ENCODE measurements at regions not wholly inside any gene's neighbourhood (a gene's known extent, or its start where the extent isn't known, plus 50 kb on each side); places are given as distances from the start of the nearest gene placed in this dataset.

DNA sequence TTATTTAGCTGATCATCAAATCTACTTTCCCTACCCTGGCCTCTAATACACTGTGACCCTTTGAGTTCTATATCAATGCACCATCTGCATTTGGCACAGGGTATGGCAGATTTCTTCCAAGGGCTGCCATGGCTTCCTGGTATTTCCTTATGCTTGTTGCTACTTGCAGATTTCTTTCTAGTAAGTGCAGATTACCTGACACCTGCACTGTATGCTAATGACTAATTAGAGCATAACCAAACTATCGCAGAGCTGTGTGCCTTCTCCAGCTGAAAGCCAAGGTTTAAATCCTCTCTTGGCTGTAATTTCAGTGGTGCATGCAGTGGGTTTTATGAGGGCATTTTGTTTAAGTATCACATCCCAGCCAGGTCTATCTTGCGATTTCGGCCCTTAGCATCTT, 293.7 kb downstream of the KIF4B start:
- Mint-ChIP-seq H3K27ac (no peak overlapping the region), H3K4me3 (no peak overlapping the region), H3K4me1 (no peaks in the 10 kb centered on the region), H3K9me3 (0 out of 2 replicates have a peak, but pooled peaks cover 6% of the 10 kb centered on the region), H3K36me3 (no peaks in the 10 kb centered on the region), H3K27me3 (ENCODE audit: low read depth) (no peaks in the 10 kb centered on the region)
- TF ChIP-seq, protein P1, sequence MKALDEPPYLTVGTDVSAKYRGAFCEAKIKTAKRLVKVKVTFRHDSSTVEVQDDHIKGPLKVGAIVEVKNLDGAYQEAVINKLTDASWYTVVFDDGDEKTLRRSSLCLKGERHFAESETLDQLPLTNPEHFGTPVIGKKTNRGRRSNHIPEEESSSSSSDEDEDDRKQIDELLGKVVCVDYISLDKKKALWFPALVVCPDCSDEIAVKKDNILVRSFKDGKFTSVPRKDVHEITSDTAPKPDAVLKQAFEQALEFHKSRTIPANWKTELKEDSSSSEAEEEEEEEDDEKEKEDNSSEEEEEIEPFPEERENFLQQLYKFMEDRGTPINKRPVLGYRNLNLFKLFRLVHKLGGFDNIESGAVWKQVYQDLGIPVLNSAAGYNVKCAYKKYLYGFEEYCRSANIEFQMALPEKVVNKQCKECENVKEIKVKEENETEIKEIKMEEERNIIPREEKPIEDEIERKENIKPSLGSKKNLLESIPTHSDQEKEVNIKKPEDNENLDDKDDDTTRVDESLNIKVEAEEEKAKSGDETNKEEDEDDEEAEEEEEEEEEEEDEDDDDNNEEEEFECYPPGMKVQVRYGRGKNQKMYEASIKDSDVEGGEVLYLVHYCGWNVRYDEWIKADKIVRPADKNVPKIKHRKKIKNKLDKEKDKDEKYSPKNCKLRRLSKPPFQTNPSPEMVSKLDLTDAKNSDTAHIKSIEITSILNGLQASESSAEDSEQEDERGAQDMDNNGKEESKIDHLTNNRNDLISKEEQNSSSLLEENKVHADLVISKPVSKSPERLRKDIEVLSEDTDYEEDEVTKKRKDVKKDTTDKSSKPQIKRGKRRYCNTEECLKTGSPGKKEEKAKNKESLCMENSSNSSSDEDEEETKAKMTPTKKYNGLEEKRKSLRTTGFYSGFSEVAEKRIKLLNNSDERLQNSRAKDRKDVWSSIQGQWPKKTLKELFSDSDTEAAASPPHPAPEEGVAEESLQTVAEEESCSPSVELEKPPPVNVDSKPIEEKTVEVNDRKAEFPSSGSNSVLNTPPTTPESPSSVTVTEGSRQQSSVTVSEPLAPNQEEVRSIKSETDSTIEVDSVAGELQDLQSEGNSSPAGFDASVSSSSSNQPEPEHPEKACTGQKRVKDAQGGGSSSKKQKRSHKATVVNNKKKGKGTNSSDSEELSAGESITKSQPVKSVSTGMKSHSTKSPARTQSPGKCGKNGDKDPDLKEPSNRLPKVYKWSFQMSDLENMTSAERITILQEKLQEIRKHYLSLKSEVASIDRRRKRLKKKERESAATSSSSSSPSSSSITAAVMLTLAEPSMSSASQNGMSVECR (CRISPR knock-in tag; IDR thresholded peaks at IDR 0.05; ENCODE audit: borderline replicate concordance) = no peak
- TF ChIP-seq FOXK1 (CRISPR knock-in tag; IDR thresholded peaks at IDR 0.05) = no peak
- TF ChIP-seq, protein P2, sequence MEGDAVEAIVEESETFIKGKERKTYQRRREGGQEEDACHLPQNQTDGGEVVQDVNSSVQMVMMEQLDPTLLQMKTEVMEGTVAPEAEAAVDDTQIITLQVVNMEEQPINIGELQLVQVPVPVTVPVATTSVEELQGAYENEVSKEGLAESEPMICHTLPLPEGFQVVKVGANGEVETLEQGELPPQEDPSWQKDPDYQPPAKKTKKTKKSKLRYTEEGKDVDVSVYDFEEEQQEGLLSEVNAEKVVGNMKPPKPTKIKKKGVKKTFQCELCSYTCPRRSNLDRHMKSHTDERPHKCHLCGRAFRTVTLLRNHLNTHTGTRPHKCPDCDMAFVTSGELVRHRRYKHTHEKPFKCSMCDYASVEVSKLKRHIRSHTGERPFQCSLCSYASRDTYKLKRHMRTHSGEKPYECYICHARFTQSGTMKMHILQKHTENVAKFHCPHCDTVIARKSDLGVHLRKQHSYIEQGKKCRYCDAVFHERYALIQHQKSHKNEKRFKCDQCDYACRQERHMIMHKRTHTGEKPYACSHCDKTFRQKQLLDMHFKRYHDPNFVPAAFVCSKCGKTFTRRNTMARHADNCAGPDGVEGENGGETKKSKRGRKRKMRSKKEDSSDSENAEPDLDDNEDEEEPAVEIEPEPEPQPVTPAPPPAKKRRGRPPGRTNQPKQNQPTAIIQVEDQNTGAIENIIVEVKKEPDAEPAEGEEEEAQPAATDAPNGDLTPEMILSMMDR (IDR thresholded peaks at IDR 0.05) = no peak
- ChIA-PET CTCF (interaction anchor here (1.2 kb wide), 1 partner anchor 22 kb away, joined by 3 read pairs; no protein-coding TSS in a partner anchor), POLR2A (no interaction called here)
- DNase-seq (ENCODE audit: low spot score) = no peak
- ATAC-seq = no peak

DNA sequence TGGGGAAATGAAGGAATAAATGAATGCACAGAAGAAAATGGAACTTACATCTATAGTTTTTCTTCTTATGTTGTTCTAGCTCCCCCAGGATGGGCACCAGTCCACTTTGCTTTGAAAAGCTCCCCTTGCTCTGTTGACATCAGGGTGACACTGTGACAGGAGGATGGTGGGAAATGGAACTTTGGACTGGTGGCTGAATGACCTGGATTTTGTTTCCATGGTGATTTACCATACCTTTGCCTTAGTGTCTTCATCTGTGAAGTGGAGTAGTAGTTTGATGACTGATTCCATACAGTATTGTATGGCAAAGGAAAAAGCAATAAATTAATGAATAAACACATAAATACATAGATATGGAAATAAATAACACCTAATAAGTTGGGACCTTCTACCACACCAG, 294.7 kb downstream of the KIF4B start:
- H3K4me1 Mint-ChIP-seq = no peaks in the 10 kb centered on the region
- no peaks in the 10 kb centered on the region for H3K27me3 Mint-ChIP-seq (ENCODE audit: low read depth)
- ATAC-seq (no peak), DNase-seq (ENCODE audit: low spot score) (no peak)
- H3K36me3 Mint-ChIP-seq = no peaks in the 10 kb centered on the region
- no peak overlapping the region for H3K27ac Mint-ChIP-seq
- no peak for TF ChIP-seq EMX1 (CRISPR knock-in tag; IDR thresholded peaks at IDR 0.05)
- no peak for TF ChIP-seq NR3C1 (CRISPR knock-in tag; conservative IDR thresholded peaks at IDR 0.05; ENCODE audit: low read depth)
- TF ChIP-seq, protein P3, sequence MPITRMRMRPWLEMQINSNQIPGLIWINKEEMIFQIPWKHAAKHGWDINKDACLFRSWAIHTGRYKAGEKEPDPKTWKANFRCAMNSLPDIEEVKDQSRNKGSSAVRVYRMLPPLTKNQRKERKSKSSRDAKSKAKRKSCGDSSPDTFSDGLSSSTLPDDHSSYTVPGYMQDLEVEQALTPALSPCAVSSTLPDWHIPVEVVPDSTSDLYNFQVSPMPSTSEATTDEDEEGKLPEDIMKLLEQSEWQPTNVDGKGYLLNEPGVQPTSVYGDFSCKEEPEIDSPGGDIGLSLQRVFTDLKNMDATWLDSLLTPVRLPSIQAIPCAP (CRISPR knock-in tag; IDR thresholded peaks at IDR 0.05) = no peak
- no peak for TF ChIP-seq ELF4 (CRISPR knock-in tag; IDR thresholded peaks at IDR 0.05; ENCODE audit: low read depth)
- TF ChIP-seq ZNF219 (CRISPR knock-in tag; IDR thresholded peaks at IDR 0.05; ENCODE audit: borderline replicate concordance) = no peak
- TF ChIP-seq ZNF671 (CRISPR knock-in tag; IDR thresholded peaks at IDR 0.05) = no peak
- TF ChIP-seq, protein P4, sequence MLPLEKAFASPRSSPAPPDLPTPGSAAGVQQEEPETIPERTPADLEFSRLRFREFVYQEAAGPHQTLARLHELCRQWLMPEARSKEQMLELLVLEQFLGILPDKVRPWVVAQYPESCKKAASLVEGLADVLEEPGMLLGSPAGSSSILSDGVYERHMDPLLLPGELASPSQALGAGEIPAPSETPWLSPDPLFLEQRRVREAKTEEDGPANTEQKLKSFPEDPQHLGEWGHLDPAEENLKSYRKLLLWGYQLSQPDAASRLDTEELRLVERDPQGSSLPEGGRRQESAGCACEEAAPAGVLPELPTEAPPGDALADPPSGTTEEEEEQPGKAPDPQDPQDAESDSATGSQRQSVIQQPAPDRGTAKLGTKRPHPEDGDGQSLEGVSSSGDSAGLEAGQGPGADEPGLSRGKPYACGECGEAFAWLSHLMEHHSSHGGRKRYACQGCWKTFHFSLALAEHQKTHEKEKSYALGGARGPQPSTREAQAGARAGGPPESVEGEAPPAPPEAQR (CRISPR knock-in tag; IDR thresholded peaks at IDR 0.05) = no peak
- TF ChIP-seq, protein P5, sequence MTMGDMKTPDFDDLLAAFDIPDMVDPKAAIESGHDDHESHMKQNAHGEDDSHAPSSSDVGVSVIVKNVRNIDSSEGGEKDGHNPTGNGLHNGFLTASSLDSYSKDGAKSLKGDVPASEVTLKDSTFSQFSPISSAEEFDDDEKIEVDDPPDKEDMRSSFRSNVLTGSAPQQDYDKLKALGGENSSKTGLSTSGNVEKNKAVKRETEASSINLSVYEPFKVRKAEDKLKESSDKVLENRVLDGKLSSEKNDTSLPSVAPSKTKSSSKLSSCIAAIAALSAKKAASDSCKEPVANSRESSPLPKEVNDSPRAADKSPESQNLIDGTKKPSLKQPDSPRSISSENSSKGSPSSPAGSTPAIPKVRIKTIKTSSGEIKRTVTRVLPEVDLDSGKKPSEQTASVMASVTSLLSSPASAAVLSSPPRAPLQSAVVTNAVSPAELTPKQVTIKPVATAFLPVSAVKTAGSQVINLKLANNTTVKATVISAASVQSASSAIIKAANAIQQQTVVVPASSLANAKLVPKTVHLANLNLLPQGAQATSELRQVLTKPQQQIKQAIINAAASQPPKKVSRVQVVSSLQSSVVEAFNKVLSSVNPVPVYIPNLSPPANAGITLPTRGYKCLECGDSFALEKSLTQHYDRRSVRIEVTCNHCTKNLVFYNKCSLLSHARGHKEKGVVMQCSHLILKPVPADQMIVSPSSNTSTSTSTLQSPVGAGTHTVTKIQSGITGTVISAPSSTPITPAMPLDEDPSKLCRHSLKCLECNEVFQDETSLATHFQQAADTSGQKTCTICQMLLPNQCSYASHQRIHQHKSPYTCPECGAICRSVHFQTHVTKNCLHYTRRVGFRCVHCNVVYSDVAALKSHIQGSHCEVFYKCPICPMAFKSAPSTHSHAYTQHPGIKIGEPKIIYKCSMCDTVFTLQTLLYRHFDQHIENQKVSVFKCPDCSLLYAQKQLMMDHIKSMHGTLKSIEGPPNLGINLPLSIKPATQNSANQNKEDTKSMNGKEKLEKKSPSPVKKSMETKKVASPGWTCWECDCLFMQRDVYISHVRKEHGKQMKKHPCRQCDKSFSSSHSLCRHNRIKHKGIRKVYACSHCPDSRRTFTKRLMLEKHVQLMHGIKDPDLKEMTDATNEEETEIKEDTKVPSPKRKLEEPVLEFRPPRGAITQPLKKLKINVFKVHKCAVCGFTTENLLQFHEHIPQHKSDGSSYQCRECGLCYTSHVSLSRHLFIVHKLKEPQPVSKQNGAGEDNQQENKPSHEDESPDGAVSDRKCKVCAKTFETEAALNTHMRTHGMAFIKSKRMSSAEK (CRISPR knock-in tag; IDR thresholded peaks at IDR 0.05; ENCODE audit: borderline replicate concordance) = no peak
- ChIA-PET CTCF (interaction anchor here (0.7 to 1.2 kb wide), 2 partner anchors 23 to 279 kb away, joined by 3 to 4 read pairs; no protein-coding TSS in a partner anchor), POLR2A (no interaction called here)
- no peak overlapping the region for H3K4me3 Mint-ChIP-seq
- 0 out of 2 replicates have a peak, but pooled peaks cover 6% of the 10 kb centered on the region for H3K9me3 Mint-ChIP-seq
